Upper lobe of left lung (tissue), 6 donors: ENCODE measurements at regions not wholly inside any gene's neighbourhood (a gene's known extent, or its start where the extent isn't known, plus 50 kb on each side); places are given as distances from the start of the nearest gene placed in this dataset.

Experiments used
- ATAC-seq, 2 donors: fragments of 200-7000 bp; cut with Tn5 transposase; one replicate each; pipeline ENCODE4 v1.9.1; 2022; ENCODE audit warnings: mild to moderate bottlenecking in 2 of 2, moderate library complexity in 2 of 2; ENCODE audit not compliant: low FRiP score in 2 of 2
- DNase-seq, 2 donors: peaks; one replicate each; pipeline ENCODE4 v3.0.0-alpha.2; 2019 to 2020
- H3K27ac ChIP-seq, 4 donors: fragments of 200-600 bp; sonication (generic); one replicate each; pipeline ENCODE4 v1.5.1; 2016 to 2019
- H3K27me3 ChIP-seq, 4 donors: fragments of 200-600 bp; sonication (generic); one replicate each; pipeline ENCODE4 v1.5.1; 2017 to 2019
- H3K36me3 ChIP-seq, 4 donors: fragments of 200-600 bp; sonication (generic); one replicate each; pipeline ENCODE4 v1.5.1; 2016 to 2019
- H3K4me1 ChIP-seq, 4 donors: fragments of 200-600 bp; sonication (generic); one replicate each; pipeline ENCODE4 v1.5.1; 2018 to 2019
- H3K4me3 ChIP-seq, 4 donors: fragments of 200-600 bp; sonication (generic); one replicate each; pipeline ENCODE4 v1.5.1; 2017 to 2019; ENCODE audit warnings: mild to moderate bottlenecking in 2 of 4, moderate library complexity in 1 of 4
- H3K9me3 ChIP-seq, 4 donors: fragments of 200-600 bp; sonication (generic); one replicate each; pipeline ENCODE4 v1.5.1; 2018 to 2019
- CTCF ChIP-seq, 6 experiments: fragments of 450-650 bp in 4 of 6; fragments of 200-600 bp in 2 of 6; sonication (generic) in 2 of 6; IDR thresholded peaks; one replicate each; pipeline ENCODE4 v1.5.1; 2016 to 2019; ENCODE audit warnings: antibody characterized with exemption in 6 of 6
- EP300 ChIP-seq, 4 donors: sonication (generic); formaldehyde crosslinking; IDR thresholded peaks; one replicate each; pipeline ENCODE4 v1.5.1; 2017; ENCODE audit warnings: antibody characterized with exemption in 4 of 4, control low read depth in 2 of 4
- POLR2A ChIP-seq, 4 donors: fragments of 450-650 bp; IDR thresholded peaks; one replicate each; pipeline ENCODE4 v1.5.1; 2016 to 2017; ENCODE audit warnings: antibody characterized with exemption in 4 of 4, mild to moderate bottlenecking in 2 of 4
- POLR2AphosphoS5 ChIP-seq, 2 donors: sonication (generic); formaldehyde crosslinking; IDR thresholded peaks; one replicate each; pipeline ENCODE4 v1.5.1; 2017; ENCODE audit warnings: antibody characterized with exemption in 2 of 2
- WGBS, 2 donors: methylation state at CpG; one replicate each; pipeline ENCODE4 v1.1.5; 2017 to 2018; 5-methylcytosine and 5-hydroxymethylcytosine counted together
- donor health status: DM: no; HTN: no; CAD: no; lungs with moderate emphysema.
- donor health status: DM: no; HTN: yes; CAD: no; lungs with severe emphysema.

- Histone ChIP-seq H3K4me1 (no peaks in the 10 kb centered on the region), H3K27ac (no peak overlapping the region), H3K4me3 (no peak overlapping the region), H3K27me3 (no peaks in the 10 kb centered on the region), H3K36me3 (no peaks in the 10 kb centered on the region), H3K9me3 (no peaks in the 10 kb centered on the region)
- no peak for DNase-seq
- TF ChIP-seq EP300 (IDR thresholded peaks at IDR 0.05): no peak
- no peak for TF ChIP-seq POLR2A (IDR thresholded peaks at IDR 0.05)
- no peak for TF ChIP-seq CTCF (IDR thresholded peaks at IDR 0.05)
- no peak for TF ChIP-seq POLR2AphosphoS5 (IDR thresholded peaks at IDR 0.05)
- no peak for ATAC-seq
- 74 to 88% methylated on average over 2 of the region's 2 CpGs for WGBS, 2 donors
These were observed 1091.3 kb upstream of the CDH6 start for GRCh38 chr5:30102185-30102584.

GRCh38 chr5:30100929-30101328 lies 1092.6 kb upstream of the CDH6 start:
- ATAC-seq: no peak
- Histone ChIP-seq H3K36me3 (no peaks in the 10 kb centered on the region), H3K27ac (no peak overlapping the region), H3K9me3 (no peaks in the 10 kb centered on the region), H3K27me3 (no peaks in the 10 kb centered on the region), H3K4me3 (no peak overlapping the region), H3K4me1 (no peaks in the 10 kb centered on the region)
- no peak for DNase-seq
- WGBS, 2 donors: 57 to 61% methylated on average over 2 of the region's 2 CpGs
- TF ChIP-seq EP300 (IDR thresholded peaks at IDR 0.05) (no peak), POLR2AphosphoS5 (IDR thresholded peaks at IDR 0.05) (no peak), POLR2A (IDR thresholded peaks at IDR 0.05) (no peak), CTCF (IDR thresholded peaks at IDR 0.05) (no peak)

GRCh38 chr5:30100148-30100713 lies 1093.3 kb upstream of the CDH6 start:
- ATAC-seq (no peak), DNase-seq (no peak)
- Histone ChIP-seq H3K9me3 (no peaks in the 10 kb centered on the region), H3K27me3 (no peaks in the 10 kb centered on the region), H3K27ac (no peak overlapping the region), H3K4me1 (no peaks in the 10 kb centered on the region), H3K4me3 (no peak overlapping the region), H3K36me3 (no peaks in the 10 kb centered on the region)
- TF ChIP-seq POLR2AphosphoS5 (IDR thresholded peaks at IDR 0.05) (no peak), CTCF (IDR thresholded peaks at IDR 0.05) (no peak), POLR2A (IDR thresholded peaks at IDR 0.05) (no peak), EP300 (IDR thresholded peaks at IDR 0.05) (no peak)
- 45 to 47% methylated on average over 4 of the region's 5 CpGs for WGBS, 2 donors

- DNase-seq (no peak), ATAC-seq (no peak)
- no peaks in the 10 kb centered on the region for H3K27me3 ChIP-seq
- no peaks in the 10 kb centered on the region for H3K36me3 ChIP-seq
- H3K9me3 ChIP-seq: no peaks in the 10 kb centered on the region
- TF ChIP-seq POLR2AphosphoS5 (IDR thresholded peaks at IDR 0.05) (no peak), CTCF (IDR thresholded peaks at IDR 0.05) (no peak), POLR2A (IDR thresholded peaks at IDR 0.05) (no peak), EP300 (IDR thresholded peaks at IDR 0.05) (no peak)
- no peak overlapping the region for H3K27ac ChIP-seq
- H3K4me1 ChIP-seq: no peaks in the 10 kb centered on the region
- no peak overlapping the region for H3K4me3 ChIP-seq
- 55 to 66% methylated on average over 5 of the region's 5 CpGs for WGBS, 2 donors
These were observed 1093.9 kb upstream of the CDH6 start for GRCh38 chr5:30099634-30100033.

- H3K4me1 ChIP-seq: no peaks in the 10 kb centered on the region
- no peaks in the 10 kb centered on the region for H3K9me3 ChIP-seq
- no peak overlapping the region for H3K4me3 ChIP-seq
- H3K36me3 ChIP-seq: no peaks in the 10 kb centered on the region
- H3K27me3 ChIP-seq: no peaks in the 10 kb centered on the region
- H3K27ac ChIP-seq: no peak overlapping the region
- ATAC-seq (no peak), DNase-seq (no peak)
- TF ChIP-seq POLR2AphosphoS5 (IDR thresholded peaks at IDR 0.05): no peak
- TF ChIP-seq CTCF (IDR thresholded peaks at IDR 0.05): no peak
- TF ChIP-seq POLR2A (IDR thresholded peaks at IDR 0.05): no peak
- TF ChIP-seq EP300 (IDR thresholded peaks at IDR 0.05): no peak
- 79 to 83% methylated on average over 3 of the region's 3 CpGs for WGBS, 2 donors
These were observed 1094.5 kb upstream of the CDH6 start for GRCh38 chr5:30098940-30099339.
